KMS-11 (cell line): ENCODE measurements at regions not wholly inside any gene's neighbourhood (a gene's known extent, or its start where the extent isn't known, plus 50 kb on each side); places are given as distances from the start of the nearest gene placed in this dataset.

Experiments used
- H2AFZ ChIP-seq: fragments of 200-600 bp; sonication (generic); 2 replicates; pipeline ENCODE4 v1.6.1; 2016; ENCODE audit warnings: antibody characterized with exemption, mixed run types, low read depth
- H3K27ac ChIP-seq: fragments of 200-600 bp; sonication (generic); 2 replicates; pipeline ENCODE4 v1.6.1; 2016; ENCODE audit warnings: mild to moderate bottlenecking, mixed run types
- H3K27me3 ChIP-seq: fragments of 200-600 bp; sonication (generic); 2 replicates; pipeline ENCODE4 v1.6.1; 2017; ENCODE audit warnings: mild to moderate bottlenecking, low read depth, mixed run types, moderate library complexity; ENCODE audit not compliant: insufficient read depth
- H3K36me3 ChIP-seq: fragments of 200-600 bp; sonication (generic); 2 replicates; pipeline ENCODE4 v1.6.1; 2017; ENCODE audit warnings: mild to moderate bottlenecking, mixed run types; ENCODE audit not compliant: insufficient read depth
- H3K4me1 ChIP-seq: fragments of 200-600 bp; sonication (generic); 2 replicates; pipeline ENCODE4 v1.6.1; 2016; ENCODE audit warnings: mild to moderate bottlenecking, low read depth, mixed run types; ENCODE audit not compliant: poor library complexity, severe bottlenecking
- H3K4me2 ChIP-seq: fragments of 200-600 bp; sonication (generic); 2 replicates; pipeline ENCODE4 v1.7.0; 2016; ENCODE audit warnings: mild to moderate bottlenecking, mixed run types
- H3K4me3 ChIP-seq: fragments of 200-600 bp; sonication (generic); IDR thresholded peaks from 2 replicates; pipeline ENCODE4 v1.6.1; 2017; ENCODE audit warnings: low read depth, low read length, mixed read lengths; ENCODE audit not compliant: insufficient read depth
- H3K79me2 ChIP-seq: fragments of 200-600 bp; sonication (generic); 2 replicates; pipeline ENCODE4 v1.6.1; 2016; ENCODE audit warnings: low read depth, mixed run types; ENCODE audit not compliant: insufficient read depth
- H3K9ac ChIP-seq: fragments of 200-600 bp; sonication (generic); 2 replicates; pipeline ENCODE4 v1.6.1; 2016; ENCODE audit warnings: mild to moderate bottlenecking, mixed run types
- H4K20me1 ChIP-seq: fragments of 200-600 bp; sonication (generic); 2 replicates; pipeline ENCODE4 v1.6.1; 2016; ENCODE audit warnings: mild to moderate bottlenecking, mixed run types; ENCODE audit not compliant: insufficient read depth
- TF ChIP-seq, protein P1 (sequence below): fragments of 200-600 bp; sonication (generic); conservative IDR thresholded peaks from 2 replicates; pipeline ENCODE4 v1.6.1; 2017; ENCODE audit warnings: low read depth, mild to moderate bottlenecking, antibody characterized with exemption, low read length, moderate library complexity, mixed read lengths

DNA sequence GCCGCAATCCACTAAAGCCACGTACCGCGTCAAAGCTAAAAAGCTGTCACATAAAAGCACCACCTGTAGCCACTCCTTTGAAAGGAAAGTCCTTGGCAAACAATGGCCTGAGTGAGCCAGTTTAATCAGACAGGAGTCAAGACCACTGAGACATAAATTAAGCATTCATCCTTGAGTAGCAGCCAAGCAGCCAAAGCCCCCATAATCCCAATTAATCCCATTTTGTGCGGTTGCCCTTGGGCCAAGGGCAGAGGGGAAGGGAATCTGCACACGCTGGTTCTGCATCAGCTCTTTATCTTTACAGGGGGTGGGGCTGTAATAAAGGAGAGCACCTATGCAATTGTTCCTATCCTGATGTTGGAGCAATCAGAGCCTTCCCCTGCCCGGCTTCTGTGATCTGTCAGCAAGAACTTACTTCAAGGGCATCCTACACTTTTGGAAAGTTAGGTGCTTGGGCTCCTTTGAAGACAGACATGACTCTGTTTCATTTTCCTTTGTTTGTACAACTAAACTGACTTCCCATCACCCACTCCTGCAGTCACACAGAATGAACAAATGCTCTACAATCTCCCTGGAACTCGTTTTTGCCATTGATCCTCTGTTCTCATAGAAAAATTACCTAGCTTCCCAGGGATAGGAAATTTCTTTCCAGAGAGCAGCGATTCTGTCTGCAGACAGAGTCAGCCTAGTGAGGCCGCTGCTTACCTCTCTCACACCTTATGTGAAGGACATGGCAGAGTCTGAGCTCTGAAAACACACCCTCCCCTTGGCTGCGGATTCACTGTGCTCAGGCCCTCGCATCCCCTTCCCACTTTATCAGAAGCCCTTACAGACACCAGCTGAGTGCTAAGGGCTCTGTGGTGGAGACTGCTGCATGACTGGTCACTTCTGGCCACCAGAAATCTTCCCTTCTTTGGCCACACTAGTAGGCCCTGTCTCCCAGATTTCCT lies 116.2 kb upstream of the TBCA start:
- TF ChIP-seq, protein P1, sequence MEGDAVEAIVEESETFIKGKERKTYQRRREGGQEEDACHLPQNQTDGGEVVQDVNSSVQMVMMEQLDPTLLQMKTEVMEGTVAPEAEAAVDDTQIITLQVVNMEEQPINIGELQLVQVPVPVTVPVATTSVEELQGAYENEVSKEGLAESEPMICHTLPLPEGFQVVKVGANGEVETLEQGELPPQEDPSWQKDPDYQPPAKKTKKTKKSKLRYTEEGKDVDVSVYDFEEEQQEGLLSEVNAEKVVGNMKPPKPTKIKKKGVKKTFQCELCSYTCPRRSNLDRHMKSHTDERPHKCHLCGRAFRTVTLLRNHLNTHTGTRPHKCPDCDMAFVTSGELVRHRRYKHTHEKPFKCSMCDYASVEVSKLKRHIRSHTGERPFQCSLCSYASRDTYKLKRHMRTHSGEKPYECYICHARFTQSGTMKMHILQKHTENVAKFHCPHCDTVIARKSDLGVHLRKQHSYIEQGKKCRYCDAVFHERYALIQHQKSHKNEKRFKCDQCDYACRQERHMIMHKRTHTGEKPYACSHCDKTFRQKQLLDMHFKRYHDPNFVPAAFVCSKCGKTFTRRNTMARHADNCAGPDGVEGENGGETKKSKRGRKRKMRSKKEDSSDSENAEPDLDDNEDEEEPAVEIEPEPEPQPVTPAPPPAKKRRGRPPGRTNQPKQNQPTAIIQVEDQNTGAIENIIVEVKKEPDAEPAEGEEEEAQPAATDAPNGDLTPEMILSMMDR = no peak
- H3K27ac ChIP-seq = no peak overlapping the region
- H3K4me2 ChIP-seq = no peak overlapping the region
- no peaks in the 10 kb centered on the region for H3K79me2 ChIP-seq
- H2AFZ ChIP-seq = no peak overlapping the region
- H3K27me3 ChIP-seq = no peaks in the 10 kb centered on the region
- no peak overlapping the region for H3K9ac ChIP-seq
- H4K20me1 ChIP-seq = no peaks in the 10 kb centered on the region
- no peaks in the 10 kb centered on the region for H3K36me3 ChIP-seq
- no peak overlapping the region for H3K4me3 ChIP-seq
- H3K4me1 ChIP-seq = no peaks in the 10 kb centered on the region

DNA sequence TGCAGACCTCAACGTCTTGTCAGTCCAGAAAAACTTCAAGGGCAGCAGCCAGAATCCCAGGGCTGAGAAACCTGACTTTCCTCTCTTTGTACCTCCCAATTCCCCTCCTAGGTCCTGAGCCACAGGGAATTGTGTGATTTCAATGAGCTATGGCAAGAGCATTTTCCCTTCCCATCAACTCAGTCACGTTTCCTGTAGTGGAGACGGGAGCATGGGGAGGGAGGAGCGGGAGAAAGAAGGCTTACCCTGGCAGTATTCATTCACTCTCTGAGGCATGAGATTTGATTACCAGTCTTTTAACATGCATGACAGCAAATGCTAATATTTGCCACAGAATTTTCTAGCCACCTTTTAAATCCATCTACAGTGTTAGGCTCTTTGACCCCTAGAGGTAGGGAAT lies 109.4 kb upstream of the TBCA start:
- no peaks in the 10 kb centered on the region for H3K36me3 ChIP-seq
- TF ChIP-seq, protein P1 = no peak

DNA sequence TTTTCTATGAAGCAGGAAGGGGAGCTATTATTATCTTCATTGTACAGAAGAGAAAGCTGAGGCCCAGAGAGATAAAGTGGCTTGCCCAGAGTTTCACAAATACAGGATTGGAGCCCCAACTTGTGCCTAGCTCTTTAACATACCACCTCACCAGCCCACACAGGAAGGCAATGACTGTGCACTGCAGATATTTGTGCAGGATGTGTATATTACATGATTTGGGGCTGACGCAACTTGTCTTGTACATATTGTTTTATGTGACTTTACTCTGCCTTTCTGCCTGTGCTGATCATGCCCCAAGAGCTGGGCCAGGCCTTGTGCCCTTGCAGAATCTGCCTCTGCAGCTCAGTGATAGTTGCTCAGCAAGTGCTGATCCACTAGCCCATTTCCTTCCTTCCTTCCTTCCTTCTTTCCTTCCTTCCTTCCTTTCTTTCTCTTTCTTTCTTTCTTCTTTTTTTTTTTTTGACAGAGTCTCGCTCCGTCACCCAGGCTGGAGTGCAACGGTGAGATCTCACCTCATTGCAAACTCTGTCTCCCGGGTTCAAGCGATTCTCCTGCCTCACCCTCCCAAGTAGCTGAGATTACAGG lies 106.6 kb upstream of the TBCA start:
- Histone ChIP-seq H2AFZ (no peak overlapping the region), H3K27ac (no peak overlapping the region)

More for the DNA sequence above, 109.4 kb upstream of the TBCA start:
- H3K9ac ChIP-seq = no peak overlapping the region
- no peaks in the 10 kb centered on the region for H4K20me1 ChIP-seq
- H3K79me2 ChIP-seq = no peaks in the 10 kb centered on the region
- no peak overlapping the region for H3K4me2 ChIP-seq
- no peak overlapping the region for H3K27ac ChIP-seq
- no peak overlapping the region for H2AFZ ChIP-seq
- no peak overlapping the region for H3K4me3 ChIP-seq
- H3K4me1 ChIP-seq = no peaks in the 10 kb centered on the region
- H3K27me3 ChIP-seq = no peaks in the 10 kb centered on the region

DNA sequence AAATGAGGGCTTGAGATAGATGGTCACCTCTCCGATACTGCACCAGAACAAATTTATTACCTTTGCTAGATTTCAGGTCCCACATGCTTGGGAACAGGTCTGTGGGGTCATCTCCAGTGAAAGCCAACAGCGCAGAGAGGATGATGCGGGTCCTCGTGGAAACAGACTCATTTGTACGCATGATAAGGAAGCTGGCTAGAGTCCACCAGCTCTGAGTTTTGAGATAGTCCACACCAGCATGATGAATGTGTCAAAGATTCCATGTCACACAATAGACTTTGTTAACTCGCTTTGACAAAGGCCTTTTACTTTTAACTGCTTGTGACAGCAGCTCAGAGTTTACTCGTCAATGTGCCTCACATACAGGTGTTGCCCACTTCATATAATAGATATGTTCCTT lies 105.4 kb upstream of the TBCA start:
- H2AFZ ChIP-seq = no peak overlapping the region
- TF ChIP-seq, protein P1 = no peak
- H3K9ac ChIP-seq = no peak overlapping the region
- H3K4me1 ChIP-seq = no peaks in the 10 kb centered on the region
- H3K36me3 ChIP-seq = no peaks in the 10 kb centered on the region
- no peak overlapping the region for H3K27ac ChIP-seq
- no peak overlapping the region for H3K4me2 ChIP-seq
- H3K27me3 ChIP-seq = no peaks in the 10 kb centered on the region
- no peak overlapping the region for H3K4me3 ChIP-seq
- H3K79me2 ChIP-seq = no peaks in the 10 kb centered on the region
- no peaks in the 10 kb centered on the region for H4K20me1 ChIP-seq

More for the DNA sequence above, 106.6 kb upstream of the TBCA start:
- no peak overlapping the region for H3K9ac ChIP-seq
- no peak overlapping the region for H3K4me2 ChIP-seq
- TF ChIP-seq, protein P1 = no peak
- H3K4me3 ChIP-seq = no peak overlapping the region
- no peaks in the 10 kb centered on the region for H3K4me1 ChIP-seq
- no peaks in the 10 kb centered on the region for H4K20me1 ChIP-seq
- no peaks in the 10 kb centered on the region for H3K36me3 ChIP-seq
- H3K27me3 ChIP-seq = no peaks in the 10 kb centered on the region
- H3K79me2 ChIP-seq = no peaks in the 10 kb centered on the region
